GM06990 (cell line): ENCODE measurements at regions not wholly inside any gene's neighbourhood (a gene's known extent, or its start where the extent isn't known, plus 50 kb on each side); places are given as distances from the start of the nearest gene placed in this dataset.

Source experiments
- DNase-seq: peaks from one replicate; pipeline ENCODE4 v3.0.0-alpha.2; 2011; ENCODE audit not compliant: insufficient read length; ENCODE audit errors: extremely low read depth
- H3K27me3 ChIP-seq: replicated peaks from 2 replicates; pipeline ENCODE4 v1.6.0; 2011; ENCODE audit warnings: low read length; ENCODE audit not compliant: control insufficient read depth, insufficient read depth
- H3K36me3 ChIP-seq: 2 replicates; pipeline ENCODE4 v1.5.1; 2011; ENCODE audit warnings: low read length; ENCODE audit not compliant: control insufficient read depth, insufficient read depth
- H3K4me3 ChIP-seq: replicated peaks from 2 replicates; pipeline ENCODE4 v1.5.1; 2011; ENCODE audit warnings: low read depth, mild to moderate bottlenecking, control low read depth, low read length
- TF ChIP-seq, protein P1 (sequence below): IDR thresholded peaks from 2 replicates; pipeline ENCODE4 v1.5.1; 2011; ENCODE audit warnings: low read length, control low read depth, mild to moderate bottlenecking, inconsistent platforms; ENCODE audit not compliant: insufficient read depth, poor library complexity, severe bottlenecking

DNA sequence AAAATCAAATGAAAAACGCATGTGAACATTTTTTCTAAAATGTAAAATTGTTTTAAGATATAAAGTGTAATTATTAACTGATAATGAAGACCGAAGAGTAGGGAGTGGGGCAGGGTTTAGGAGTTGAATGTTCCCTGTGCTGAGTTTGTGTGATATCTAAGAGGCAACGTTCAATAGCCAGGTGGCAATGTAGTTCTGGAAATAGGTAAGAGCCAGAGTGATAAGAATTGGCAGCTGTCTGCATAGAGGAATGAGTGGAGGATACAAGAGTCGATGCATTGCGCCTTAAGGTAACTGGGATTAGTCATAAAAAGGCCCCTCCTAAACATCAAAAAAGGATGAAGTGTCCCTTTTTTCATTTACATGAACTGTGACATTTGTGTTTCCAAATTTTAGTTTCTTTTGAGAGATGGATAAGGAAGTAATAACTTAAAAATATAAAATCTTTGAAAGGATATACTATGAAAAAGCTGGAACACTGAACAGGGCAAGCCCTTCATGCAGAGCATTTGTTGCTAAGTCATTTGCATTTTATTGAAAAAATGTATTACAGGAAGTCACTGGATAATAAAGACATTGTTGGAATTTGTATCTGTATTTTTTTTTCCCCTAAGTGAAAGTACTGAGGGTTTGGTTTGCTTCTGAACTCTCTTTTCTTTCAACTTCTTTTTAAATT is 659.3 kb downstream of the ACTL7B start:
- TF ChIP-seq, protein P1, sequence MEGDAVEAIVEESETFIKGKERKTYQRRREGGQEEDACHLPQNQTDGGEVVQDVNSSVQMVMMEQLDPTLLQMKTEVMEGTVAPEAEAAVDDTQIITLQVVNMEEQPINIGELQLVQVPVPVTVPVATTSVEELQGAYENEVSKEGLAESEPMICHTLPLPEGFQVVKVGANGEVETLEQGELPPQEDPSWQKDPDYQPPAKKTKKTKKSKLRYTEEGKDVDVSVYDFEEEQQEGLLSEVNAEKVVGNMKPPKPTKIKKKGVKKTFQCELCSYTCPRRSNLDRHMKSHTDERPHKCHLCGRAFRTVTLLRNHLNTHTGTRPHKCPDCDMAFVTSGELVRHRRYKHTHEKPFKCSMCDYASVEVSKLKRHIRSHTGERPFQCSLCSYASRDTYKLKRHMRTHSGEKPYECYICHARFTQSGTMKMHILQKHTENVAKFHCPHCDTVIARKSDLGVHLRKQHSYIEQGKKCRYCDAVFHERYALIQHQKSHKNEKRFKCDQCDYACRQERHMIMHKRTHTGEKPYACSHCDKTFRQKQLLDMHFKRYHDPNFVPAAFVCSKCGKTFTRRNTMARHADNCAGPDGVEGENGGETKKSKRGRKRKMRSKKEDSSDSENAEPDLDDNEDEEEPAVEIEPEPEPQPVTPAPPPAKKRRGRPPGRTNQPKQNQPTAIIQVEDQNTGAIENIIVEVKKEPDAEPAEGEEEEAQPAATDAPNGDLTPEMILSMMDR: no peak
- Histone ChIP-seq H3K36me3 (no peaks in the 10 kb centered on the region), H3K27me3 (no peaks in the 10 kb centered on the region), H3K4me3 (no peak overlapping the region)
- no peak for DNase-seq

DNA sequence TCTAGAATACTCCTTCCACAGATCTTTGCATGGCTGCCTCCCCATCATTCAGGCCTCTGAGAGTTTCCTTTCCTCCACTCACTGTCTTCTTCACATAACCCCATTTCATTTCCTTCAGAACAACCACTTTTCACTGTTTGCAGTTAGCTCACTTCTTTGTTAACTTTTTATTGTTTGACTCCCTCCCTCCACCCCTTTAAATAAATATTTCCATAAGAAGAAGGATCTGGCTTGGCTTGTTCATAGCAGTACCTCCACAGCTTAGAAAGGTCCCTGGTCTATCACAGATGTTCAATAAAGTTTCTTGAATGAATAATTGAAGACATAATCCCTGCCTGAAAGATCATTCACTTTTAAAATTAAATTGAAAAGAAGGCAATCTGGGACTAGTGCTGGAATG is 661.6 kb downstream of the ACTL7B start:
- H3K4me3 ChIP-seq: no peak overlapping the region
- TF ChIP-seq, protein P1: no peak
- no peaks in the 10 kb centered on the region for H3K27me3 ChIP-seq
- no peak for DNase-seq
- no peaks in the 10 kb centered on the region for H3K36me3 ChIP-seq

DNA sequence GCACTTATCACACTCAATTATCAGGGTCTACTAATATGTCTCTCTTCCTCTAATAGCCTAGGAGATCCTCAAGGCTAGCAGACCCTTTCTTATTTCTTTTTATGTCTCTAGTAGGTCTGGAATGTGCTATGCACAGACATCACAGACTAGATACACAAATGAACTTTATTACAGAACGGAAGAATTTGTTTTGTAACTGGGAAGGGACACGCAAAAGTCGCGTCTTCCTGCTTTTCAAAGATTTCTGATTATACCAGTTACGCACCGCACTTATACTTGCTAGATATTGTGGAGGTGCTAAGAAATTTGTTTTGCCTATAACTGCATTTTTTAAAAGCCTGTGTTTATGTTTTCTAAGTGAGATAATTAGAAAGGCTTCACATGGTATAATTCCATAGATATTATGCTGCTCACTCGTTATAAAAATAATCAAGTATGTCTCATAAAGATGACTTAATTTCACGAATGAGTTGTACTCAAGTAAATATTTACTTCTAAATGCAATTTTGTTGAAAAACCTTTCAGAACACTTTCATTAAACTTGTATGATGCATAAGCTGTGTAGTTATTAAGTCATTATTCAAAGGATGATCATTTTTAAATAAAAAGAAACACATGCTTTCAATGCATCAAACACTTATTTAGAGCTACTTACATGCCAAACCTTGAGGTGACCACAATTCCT is 662.6 kb downstream of the ACTL7B start:
- H3K36me3 ChIP-seq: no peaks in the 10 kb centered on the region
- no peak for DNase-seq
- TF ChIP-seq, protein P1: no peak
- H3K27me3 ChIP-seq: no peaks in the 10 kb centered on the region
- no peak overlapping the region for H3K4me3 ChIP-seq

DNA sequence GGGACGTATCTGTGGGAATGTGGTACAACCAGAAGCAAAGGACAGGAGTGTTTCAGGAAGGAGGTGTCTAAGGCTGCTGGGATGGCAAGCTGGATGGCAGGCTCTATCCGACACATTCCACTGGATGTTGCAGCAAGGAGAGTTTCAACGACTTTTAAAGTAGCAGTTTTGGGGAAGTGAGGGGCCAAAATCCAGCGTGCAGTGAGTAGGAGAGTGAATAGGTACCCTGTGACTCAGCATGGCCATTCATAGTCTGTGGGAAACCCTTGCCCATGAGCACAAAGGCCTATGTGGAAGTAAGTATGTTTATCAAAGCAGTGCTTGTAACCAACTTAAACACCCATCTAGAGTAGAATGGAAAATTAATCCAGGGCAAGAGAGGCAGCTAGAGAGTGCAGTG is 664.7 kb downstream of the ACTL7B start:
- no peak for DNase-seq
- H3K36me3 ChIP-seq: no peaks in the 10 kb centered on the region

DNA sequence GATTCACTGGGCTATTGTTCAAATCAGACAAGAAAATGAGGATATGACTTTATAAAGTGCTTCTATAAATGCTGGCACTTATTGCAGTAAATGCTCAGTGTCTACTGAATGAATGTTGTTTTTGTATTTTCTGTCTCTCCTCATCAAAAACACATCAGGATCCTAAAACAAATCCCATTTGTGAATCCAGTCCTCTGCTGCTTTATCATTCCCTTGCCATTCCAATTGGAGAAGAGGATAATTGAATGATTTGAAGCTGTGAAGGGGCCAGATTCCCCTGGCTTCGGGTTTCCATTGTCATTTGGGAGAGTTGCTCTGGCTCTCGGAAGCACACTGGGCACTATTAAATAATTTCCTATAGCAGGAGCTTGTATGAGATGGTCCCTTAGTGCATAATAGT is 666.8 kb downstream of the ACTL7B start:
- TF ChIP-seq, protein P1: no peak
- H3K4me3 ChIP-seq: no peak overlapping the region
- no peaks in the 10 kb centered on the region for H3K36me3 ChIP-seq
- no peaks in the 10 kb centered on the region for H3K27me3 ChIP-seq
- DNase-seq: no peak

More for the DNA sequence above, 664.7 kb downstream of the ACTL7B start:
- H3K27me3 ChIP-seq: no peaks in the 10 kb centered on the region
- H3K4me3 ChIP-seq: no peak overlapping the region
- TF ChIP-seq, protein P1: no peak
